GM19239 (cell line): ENCODE measurements at regions not wholly inside any gene's neighbourhood (a gene's known extent, or its start where the extent isn't known, plus 50 kb on each side); places are given as distances from the start of the nearest gene placed in this dataset.

Experiments used
- DNase-seq: peaks from one replicate; pipeline ENCODE4 v3.0.0; 2011; ENCODE audit warnings: low spot score; ENCODE audit not compliant: insufficient read length
- FAIRE-seq: peaks from 2 replicates; lab custom pipeline; 2011; peaks lifted over from hg19 to GRCh38; lab: Jason Lieb, UNC

- no peak for DNase-seq
- peak; percentile 68 for FAIRE-seq
These were observed 260.3 kb downstream of the NDUFS4 start for GRCh38 chr5:53820802-53821171.

GRCh38 chr5:53825016-53825415 lies 264.6 kb downstream of the NDUFS4 start:
- FAIRE-seq (no peak), DNase-seq (no peak)

- FAIRE-seq, result no peak
These were observed 265.5 kb downstream of the NDUFS4 start for GRCh38 chr5:53825926-53826325.

GRCh38 chr5:53826504-53826903 lies 266.1 kb downstream of the NDUFS4 start:
- FAIRE-seq (no peak), DNase-seq (no peak)

More at GRCh38 chr5:53825926-53826325, 265.5 kb downstream of the NDUFS4 start:
- no peak for DNase-seq

- FAIRE-seq, result no peak
These were observed 266.8 kb downstream of the NDUFS4 start for GRCh38 chr5:53827211-53827651.

GRCh38 chr5:53831496-53831895 lies 271.1 kb downstream of the NDUFS4 start:
- no peak for DNase-seq
- no peak for FAIRE-seq

More at GRCh38 chr5:53827211-53827651, 266.8 kb downstream of the NDUFS4 start:
- no peak for DNase-seq
